Keratinocyte (primary cell): ENCODE measurements at regions not wholly inside any gene's neighbourhood (a gene's known extent, or its start where the extent isn't known, plus 50 kb on each side); places are given as distances from the start of the nearest gene placed in this dataset.

ENCODE experiments used
- DNase-seq: peaks from one replicate; pipeline ENCODE4 v3.0.0-alpha.2; 2011; ENCODE audit warnings: low read depth, missing footprints, low spot score
- FAIRE-seq: peaks from 2 replicates; lab custom pipeline; 2011; peaks lifted over from hg19 to GRCh38; lab: Jason Lieb, UNC
- H2AFZ ChIP-seq: 2 replicates; pipeline ENCODE4 v1.6.0; 2012; ENCODE audit warnings: low read length, control low read depth, inconsistent platforms; ENCODE audit not compliant: control insufficient read depth
- H3K27ac ChIP-seq: 2 replicates; pipeline ENCODE4 v1.5.1; 2011; ENCODE audit warnings: low read length; ENCODE audit not compliant: control insufficient read depth, insufficient read depth
- H3K27me3 ChIP-seq: 3 replicates; pipeline ENCODE4 v1.6.0; 2011; ENCODE audit warnings: low read length; ENCODE audit not compliant: control insufficient read depth, insufficient read depth; ENCODE audit errors: extremely low read depth
- H3K36me3 ChIP-seq, 2 experiments: 2 replicates in 1 of 2; 3 replicates in 1 of 2; pipeline ENCODE4 v1.5.1; 2011; ENCODE audit warnings: low read length in 2 of 2, mild to moderate bottlenecking in 1 of 2; ENCODE audit not compliant: control insufficient read depth in 2 of 2, insufficient read depth in 2 of 2; ENCODE audit errors: extremely low read depth in 1 of 2
- H3K4me1 ChIP-seq: 3 replicates; pipeline ENCODE4 v1.5.1; 2011; ENCODE audit warnings: low read length; ENCODE audit not compliant: control insufficient read depth, insufficient read depth; ENCODE audit errors: extremely low read depth
- H3K4me2 ChIP-seq: 3 replicates; pipeline ENCODE4 v1.6.0; 2011; ENCODE audit warnings: low read depth, low read length; ENCODE audit not compliant: control insufficient read depth, insufficient read depth; ENCODE audit errors: extremely low read depth
- H3K4me3 ChIP-seq, 3 experiments: fragments of 200-600 bp in 1 of 3; sonication (generic) in 1 of 3; 2 replicates in 2 of 3; 3 replicates in 1 of 3; pipeline ENCODE4 v1.5.1; 2011 to 2016; ENCODE audit warnings: low read length in 3 of 3, mild to moderate bottlenecking in 3 of 3, control low read depth in 2 of 3, inconsistent platforms in 1 of 3, low read depth in 1 of 3, mixed read lengths in 1 of 3, mixed run types in 1 of 3, moderate library complexity in 1 of 3; ENCODE audit not compliant: control insufficient read depth in 2 of 3, insufficient read depth in 2 of 3; ENCODE audit errors: extremely low read depth in 1 of 3
- H3K79me2 ChIP-seq: 2 replicates; pipeline ENCODE4 v1.6.0; 2012; ENCODE audit warnings: low read length; ENCODE audit not compliant: control insufficient read depth, insufficient read depth
- H3K9ac ChIP-seq: 3 replicates; pipeline ENCODE4 v1.6.0; 2011; ENCODE audit warnings: low read length; ENCODE audit not compliant: control insufficient read depth, insufficient read depth; ENCODE audit errors: extremely low read depth
- H3K9me1 ChIP-seq: 3 replicates; pipeline ENCODE4 v1.6.0; 2011; ENCODE audit warnings: low read length; ENCODE audit not compliant: control insufficient read depth, insufficient read depth; ENCODE audit errors: extremely low read depth
- H3K9me3 ChIP-seq: 2 replicates; pipeline ENCODE4 v1.5.1; 2012; ENCODE audit warnings: low read depth, low read length; ENCODE audit not compliant: control insufficient read depth
- H4K20me1 ChIP-seq: 3 replicates; pipeline ENCODE4 v1.6.0; 2011; ENCODE audit warnings: low read length; ENCODE audit not compliant: control insufficient read depth, insufficient read depth; ENCODE audit errors: extremely low read depth
- CTCF ChIP-seq, 3 experiments: IDR thresholded peaks in 1 of 3; conservative IDR thresholded peaks in 1 of 3; optimal IDR thresholded peaks in 1 of 3; 2 replicates in 2 of 3; 3 replicates in 1 of 3; pipeline versions ENCODE3 to v1.5.1; 2011; ENCODE audit warnings: low read length in 3 of 3, mild to moderate bottlenecking in 3 of 3, moderate library complexity in 2 of 3, control low read depth in 1 of 3, inconsistent platforms in 1 of 3; ENCODE audit not compliant: insufficient read depth in 2 of 3; ENCODE audit errors: extremely low read depth in 1 of 3
- EZH2 ChIP-seq: IDR thresholded peaks from one replicate; pipeline ENCODE4 v1.6.1; 2012; ENCODE audit warnings: inconsistent platforms, mild to moderate bottlenecking, low read length, moderate library complexity
- dilution Hi-C: fragments of 300-500 bp; cut with MboI; formaldehyde crosslinking; loops from one replicate; pipeline ENCODE4 v1.7.0; 2020; ENCODE audit warnings: low sequenced_read_pairs; ENCODE audit not compliant: extremely low pct_ligation_motif_present

- TF ChIP-seq CTCF (optimal IDR thresholded peaks at IDR 0.05 in 1 of 3, IDR thresholded peaks at IDR 0.05 in 1 of 3, conservative IDR thresholded peaks at IDR 0.05 in 1 of 3; ENCODE audit: extremely low read depth in 1 of 3, insufficient read depth in 2 of 3, low read length in 3 of 3) (no peak), EZH2 (no peak)
- peaks cover 7% of the 10 kb centered on the region for H3K27me3 ChIP-seq
- no peak for FAIRE-seq
- dilution Hi-C loops: no loop called here
- no peaks in the 10 kb centered on the region for H3K79me2 ChIP-seq
- H3K27ac ChIP-seq: no peak overlapping the region
- no peaks in the 10 kb centered on the region for H3K36me3 ChIP-seq
- H3K4me1 ChIP-seq: no peaks in the 10 kb centered on the region
- no peak overlapping the region for H2AFZ ChIP-seq
- no peaks in the 10 kb centered on the region for H4K20me1 ChIP-seq
- no peak overlapping the region for H3K4me3 ChIP-seq
- H3K9ac ChIP-seq: no peak overlapping the region
- DNase-seq: no peak
- H3K9me1 ChIP-seq: no peaks in the 10 kb centered on the region
- H3K4me2 ChIP-seq: no peak overlapping the region
- no peaks in the 10 kb centered on the region for H3K9me3 ChIP-seq
Measured at GRCh38 chr1:208362011-208362410, 117.8 kb upstream of the PLXNA2 start.

- FAIRE-seq: no peak
- Histone ChIP-seq H2AFZ (no peak overlapping the region), H3K9me1 (no peaks in the 10 kb centered on the region), H3K4me2 (no peak overlapping the region), H3K79me2 (no peaks in the 10 kb centered on the region), H3K4me1 (no peaks in the 10 kb centered on the region), H3K27me3 (peaks cover 9% of the 10 kb centered on the region), H3K9me3 (no peaks in the 10 kb centered on the region), H3K36me3 (no peaks in the 10 kb centered on the region), H4K20me1 (no peaks in the 10 kb centered on the region), H3K4me3 (no peak overlapping the region), H3K9ac (no peak overlapping the region), H3K27ac (no peak overlapping the region)
- TF ChIP-seq EZH2: no peak
- no peak for TF ChIP-seq CTCF (optimal IDR thresholded peaks at IDR 0.05 in 1 of 3, IDR thresholded peaks at IDR 0.05 in 1 of 3, conservative IDR thresholded peaks at IDR 0.05 in 1 of 3; ENCODE audit: extremely low read depth in 1 of 3, insufficient read depth in 2 of 3, low read length in 3 of 3)
- dilution Hi-C loops: no loop called here
- DNase-seq: no peak
Measured at GRCh38 chr1:208366559-208366958, 122.4 kb upstream of the PLXNA2 start.
